ENCODE measurements at regions not wholly inside any gene's neighbourhood (a gene's known extent, or its start where the extent isn't known, plus 50 kb on each side); places are given as distances from the start of the nearest gene placed in this dataset.
"Not testable (repeated sequence)": the region's sequence is repeated elsewhere in the genome, so short reads cannot be mapped to it uniquely, and the experiment has no call there.

DNA sequence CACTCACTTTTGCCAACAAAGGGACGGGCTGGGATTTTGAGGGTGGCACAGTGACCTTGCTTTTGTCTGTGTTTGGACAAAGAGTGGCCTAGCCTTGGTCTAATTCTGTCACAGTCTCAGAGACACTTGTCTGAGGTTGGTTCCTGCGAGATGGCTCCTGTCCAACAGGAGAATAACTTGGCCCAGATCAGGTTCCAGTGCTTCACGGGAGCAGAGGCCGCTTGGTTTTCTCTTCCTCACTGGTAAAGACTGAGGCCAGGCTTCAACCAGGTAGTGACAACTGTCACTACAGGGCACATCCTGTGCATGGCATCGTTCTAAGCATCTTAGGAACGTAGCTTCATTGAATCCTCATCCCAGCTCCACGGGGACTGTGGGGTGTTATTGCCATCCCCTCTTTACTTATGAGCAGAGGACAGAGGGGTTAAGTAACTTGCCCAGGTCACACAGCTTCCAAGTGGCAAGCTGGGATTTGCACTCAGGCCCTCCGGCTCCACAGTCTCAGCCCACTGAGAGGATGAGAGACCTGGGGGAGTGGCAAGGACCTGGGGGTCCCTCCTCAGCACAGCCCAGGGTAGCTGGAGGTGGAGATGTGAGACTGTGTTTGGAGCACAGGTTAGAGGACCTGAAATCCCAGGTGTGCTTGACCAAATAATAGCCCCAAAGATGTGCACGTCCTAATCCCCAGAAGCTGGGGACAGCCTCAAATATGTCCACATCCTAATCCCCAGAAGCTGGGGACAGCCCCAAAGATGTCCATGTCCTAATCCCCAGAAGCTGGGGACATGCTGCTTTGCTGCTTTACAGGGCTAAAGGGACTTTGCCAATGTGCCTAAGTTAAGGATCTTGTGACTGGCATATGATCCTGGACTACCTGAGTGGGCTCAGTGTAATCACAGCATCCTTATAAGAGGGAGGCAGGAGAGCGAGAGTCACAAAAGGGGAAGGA, 179.2 kb upstream of the RTL1 start:
- no peak overlapping the region for H3K27ac ChIP-seq
- H3K27me3 ChIP-seq = no peaks in the 10 kb centered on the region
- peaks cover 20% of the 10 kb centered on the region for H3K9me3 ChIP-seq
- H3K9ac ChIP-seq = no peak overlapping the region
- H4K20me1 ChIP-seq = no peaks in the 10 kb centered on the region
- no peak for TF ChIP-seq Cebpa-rat (IDR thresholded peaks at IDR 0.05)
- peaks cover 19% of the 10 kb centered on the region for H3K4me1 ChIP-seq
- no peak overlapping the region for H3K4me2 ChIP-seq
- no peak overlapping the region for H3K4me3 ChIP-seq
- H3K36me3 ChIP-seq = no peaks in the 10 kb centered on the region

GRCh38 chr14:101083564-101084435, 180.3 kb upstream of the RTL1 start:
- Histone ChIP-seq H3K4me2 (no peak overlapping the region), H3K27ac (no peak overlapping the region), H3K9ac (no peak overlapping the region), H3K27me3 (no peaks in the 10 kb centered on the region), H3K9me3 (peaks cover 20% of the 10 kb centered on the region), H3K4me3 (no peak overlapping the region), H4K20me1 (no peaks in the 10 kb centered on the region), H3K36me3 (no peaks in the 10 kb centered on the region), H3K4me1 (peaks cover 8% of the 10 kb centered on the region)
- TF ChIP-seq Cebpa-rat (IDR thresholded peaks at IDR 0.05) = no peak

DNA sequence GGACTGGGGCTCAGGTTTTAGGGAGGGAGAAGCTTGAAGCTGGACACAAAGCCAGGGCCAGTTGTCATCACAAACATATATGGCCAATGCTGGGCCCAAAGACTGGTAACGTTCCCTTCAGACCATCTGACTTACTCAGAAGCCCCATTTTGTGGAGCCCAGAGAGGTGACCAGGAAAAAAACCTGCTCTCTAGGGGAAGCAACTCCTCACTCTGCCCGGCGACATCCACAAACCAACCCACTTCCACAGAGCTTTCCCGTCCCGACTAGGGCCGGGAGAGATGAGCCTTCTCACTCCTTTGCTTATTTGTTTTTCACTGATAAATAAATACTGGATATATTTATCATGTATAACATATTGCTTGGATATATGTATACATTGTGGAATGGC, 180.9 kb upstream of the RTL1 start:
- H3K9me3 ChIP-seq = peaks cover 20% of the 10 kb centered on the region
- H3K27ac ChIP-seq = no peak overlapping the region
- H3K36me3 ChIP-seq = no peaks in the 10 kb centered on the region
- no peak overlapping the region for H3K9ac ChIP-seq
- no peaks in the 10 kb centered on the region for H3K27me3 ChIP-seq
- no peak for TF ChIP-seq Cebpa-rat (IDR thresholded peaks at IDR 0.05)
- H3K4me2 ChIP-seq = no peak overlapping the region
- no peak overlapping the region for H3K4me3 ChIP-seq
- peaks cover 1% of the 10 kb centered on the region for H3K4me1 ChIP-seq
- H4K20me1 ChIP-seq = no peaks in the 10 kb centered on the region

DNA sequence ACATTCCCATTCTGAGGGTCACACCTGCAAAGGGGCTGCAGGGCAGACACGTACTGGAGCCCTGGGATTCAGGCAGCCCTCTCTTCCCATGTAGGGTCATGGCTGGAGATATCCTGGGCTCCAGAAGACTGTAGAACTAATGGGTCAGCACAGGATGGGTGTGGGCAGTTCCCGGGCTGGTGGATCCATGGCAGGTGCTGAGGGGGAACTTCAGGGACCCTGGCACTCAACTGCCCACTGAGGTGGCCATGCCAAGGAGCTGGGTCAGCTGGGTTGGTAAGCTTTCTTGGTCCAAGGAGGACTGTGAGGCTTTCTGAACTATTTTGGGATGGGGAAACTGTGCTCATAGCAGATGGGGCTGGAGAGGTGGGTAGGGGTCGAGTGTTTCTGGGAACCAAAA, 183.4 kb upstream of the RTL1 start:
- TF ChIP-seq Cebpa-rat (IDR thresholded peaks at IDR 0.05) = no peak
- Histone ChIP-seq H3K9ac (no peak overlapping the region), H4K20me1 (no peaks in the 10 kb centered on the region)

DNA sequence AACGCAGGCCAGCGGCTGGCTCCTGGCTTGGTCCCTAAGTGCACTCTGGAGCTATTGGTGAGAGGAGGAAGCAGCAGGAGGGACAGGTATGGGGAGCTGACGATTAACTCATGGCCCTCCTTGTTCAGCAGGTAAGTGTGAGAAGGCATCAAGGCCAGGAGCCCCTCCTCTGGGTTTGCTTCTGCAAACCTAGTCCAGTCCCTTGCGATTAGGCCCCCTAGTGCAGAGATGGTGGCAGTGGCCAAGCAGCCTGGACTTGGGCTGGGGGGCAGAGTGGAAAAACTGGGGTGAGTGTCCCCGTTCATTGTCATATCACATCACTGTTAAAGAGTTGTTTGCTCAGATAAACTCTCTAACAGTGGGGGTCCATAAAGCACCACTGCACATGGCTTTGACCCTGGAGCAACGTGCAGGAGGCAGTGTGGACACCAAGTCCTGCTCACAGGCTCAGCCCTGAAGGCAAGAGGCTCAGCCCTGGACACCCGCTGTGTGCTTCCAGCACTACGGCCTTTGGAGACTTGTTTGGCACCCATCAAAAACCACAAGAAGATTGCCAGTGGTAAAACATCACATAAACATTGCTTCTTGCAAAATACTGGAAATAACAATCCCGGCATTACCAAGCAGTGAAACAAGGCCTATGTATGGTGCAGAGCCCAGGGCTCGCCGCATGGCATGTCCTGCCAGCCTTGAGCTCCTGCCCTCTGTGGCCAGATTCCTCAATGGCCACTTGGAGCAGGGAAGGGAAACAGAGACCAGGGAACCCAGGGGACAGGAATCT, 184.3 kb upstream of the RTL1 start:
- no peak overlapping the region for H3K9ac ChIP-seq
- no peaks in the 10 kb centered on the region for H3K36me3 ChIP-seq
- H3K4me3 ChIP-seq = no peak overlapping the region
- no peak overlapping the region for H3K27ac ChIP-seq
- no peaks in the 10 kb centered on the region for H4K20me1 ChIP-seq
- H3K27me3 ChIP-seq = no peaks in the 10 kb centered on the region
- no peaks in the 10 kb centered on the region for H3K4me1 ChIP-seq
- peaks cover 7% of the 10 kb centered on the region; the same call in 1 of the 2 replicates for H3K9me3 ChIP-seq
- no peak overlapping the region for H3K4me2 ChIP-seq
- TF ChIP-seq Cebpa-rat (IDR thresholded peaks at IDR 0.05) = no peak

More for the DNA sequence above, 183.4 kb upstream of the RTL1 start:
- no peaks in the 10 kb centered on the region for H3K27me3 ChIP-seq
- H3K27ac ChIP-seq = no peak overlapping the region
- no peak overlapping the region for H3K4me2 ChIP-seq
- H3K36me3 ChIP-seq = no peaks in the 10 kb centered on the region
- H3K9me3 ChIP-seq = peaks cover 11% of the 10 kb centered on the region
- no peak overlapping the region for H3K4me3 ChIP-seq
- H3K4me1 ChIP-seq = no peaks in the 10 kb centered on the region

- Histone ChIP-seq H3K4me2 (no peak overlapping the region), H3K9me3 (peaks cover 4% of the 10 kb centered on the region; the same call in 1 of the 2 replicates), H3K4me1 (no peaks in the 10 kb centered on the region), H3K36me3 (no peaks in the 10 kb centered on the region), H4K20me1 (no peaks in the 10 kb centered on the region), H3K27ac (no peak overlapping the region), H3K4me3 (no peak overlapping the region), H3K27me3 (no peaks in the 10 kb centered on the region), H3K9ac (no peak overlapping the region)
- no peak for TF ChIP-seq Cebpa-rat (IDR thresholded peaks at IDR 0.05)
Measured at GRCh38 chr14:101088395-101088667, 184.8 kb upstream of the RTL1 start.

DNA sequence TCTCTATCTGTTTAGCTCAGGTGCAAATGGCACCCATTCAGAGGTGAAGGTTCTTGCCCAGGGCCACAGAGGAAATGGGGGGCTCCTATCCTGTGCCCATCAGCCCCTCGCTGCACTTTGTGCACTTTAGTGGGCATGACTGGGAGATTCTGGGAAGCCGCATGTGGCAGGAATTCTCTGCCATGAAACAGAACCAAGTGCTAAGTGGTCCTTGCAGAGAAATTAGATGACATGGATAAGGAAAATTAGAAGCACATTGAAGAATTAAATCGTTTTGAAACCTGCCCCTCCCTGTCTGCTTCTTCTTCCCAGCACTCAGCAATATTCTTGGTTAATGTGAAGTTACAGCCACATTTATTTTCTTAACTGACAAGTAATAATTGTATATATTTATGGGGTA, 185.2 kb upstream of the RTL1 start:
- no peak overlapping the region for H3K9ac ChIP-seq
- H3K4me3 ChIP-seq = no peak overlapping the region
- no peak overlapping the region for H3K27ac ChIP-seq
- no peak overlapping the region for H3K4me2 ChIP-seq
- H3K36me3 ChIP-seq = no peaks in the 10 kb centered on the region
- H3K27me3 ChIP-seq = no peaks in the 10 kb centered on the region
- no peaks in the 10 kb centered on the region for H3K4me1 ChIP-seq
- no peak for TF ChIP-seq Cebpa-rat (IDR thresholded peaks at IDR 0.05)
- no peaks in the 10 kb centered on the region for H4K20me1 ChIP-seq
- no peaks in the 10 kb centered on the region for H3K9me3 ChIP-seq

GRCh38 chr14:101090478-101090877, 187.0 kb upstream of the RTL1 start:
- not testable (repeated sequence) for H4K20me1 ChIP-seq, H3K27ac ChIP-seq, H3K4me1 ChIP-seq, H3K9me3 ChIP-seq, H3K4me2 ChIP-seq, H3K4me3 ChIP-seq, H3K36me3 ChIP-seq, H3K27me3 ChIP-seq, H3K9ac ChIP-seq

GRCh38 chr14:101090976-101091375, 187.5 kb upstream of the RTL1 start:
- H3K36me3 ChIP-seq = no peaks in the 10 kb centered on the region

GRCh38 chr14:101094916-101095315, 191.4 kb upstream of the RTL1 start:
- H4K20me1 ChIP-seq, H3K9me3 ChIP-seq, H3K4me1 ChIP-seq, H3K4me3 ChIP-seq, H3K36me3 ChIP-seq, H3K27ac ChIP-seq, H3K4me2 ChIP-seq, H3K27me3 ChIP-seq, H3K9ac ChIP-seq: not testable (repeated sequence)

More at GRCh38 chr14:101090976-101091375, 187.5 kb upstream of the RTL1 start:
- TF ChIP-seq Cebpa-rat (IDR thresholded peaks at IDR 0.05) = no peak
- no peak overlapping the region for H3K4me2 ChIP-seq
- H3K9me3 ChIP-seq = no peaks in the 10 kb centered on the region
- H3K27me3 ChIP-seq = no peaks in the 10 kb centered on the region
- H3K27ac ChIP-seq = no peak overlapping the region
- H3K4me3 ChIP-seq = no peak overlapping the region
- no peak overlapping the region for H3K9ac ChIP-seq
- H4K20me1 ChIP-seq = no peaks in the 10 kb centered on the region
- no peaks in the 10 kb centered on the region for H3K4me1 ChIP-seq
